Uterus (tissue), 3 donors: ENCODE measurements at regions not wholly inside any gene's neighbourhood (a gene's known extent, or its start where the extent isn't known, plus 50 kb on each side); places are given as distances from the start of the nearest gene placed in this dataset.
"Not testable (repeated sequence)": the region's sequence is repeated elsewhere in the genome, so short reads cannot be mapped to it uniquely, and the experiment has no call there.

Experiments
- DNase-seq, 2 donors: peaks; one replicate each; pipeline ENCODE4 v3.0.0-alpha.2; 2019 to 2020
- H3K27ac ChIP-seq, 2 donors: fragments of 200-600 bp; sonication (generic); 1 replicate in 1 of 2; 2 replicates in 1 of 2; pipeline ENCODE4 v1.5.1; 2016 to 2018
- H3K27me3 ChIP-seq, 2 donors: fragments of 200-600 bp; sonication (generic); one replicate each; pipeline ENCODE4 v1.5.1; 2018 to 2019; ENCODE audit warnings: control low read depth in 1 of 2
- H3K36me3 ChIP-seq, 2 donors: fragments of 200-600 bp; sonication (generic); one replicate each; pipeline ENCODE4 v1.5.1; 2019; ENCODE audit warnings: control low read depth in 1 of 2
- H3K4me1 ChIP-seq, 2 donors: fragments of 200-600 bp; sonication (generic); one replicate each; pipeline ENCODE4 v1.5.1; 2018 to 2019; ENCODE audit warnings: control low read depth in 1 of 2
- H3K4me3 ChIP-seq, 2 donors: fragments of 200-600 bp; sonication (generic); 1 replicate in 1 of 2; 2 replicates in 1 of 2; pipeline ENCODE4 v1.5.1; 2018 to 2019; ENCODE audit warnings: mild to moderate bottlenecking in 1 of 2
- H3K9me3 ChIP-seq, 2 donors: fragments of 200-600 bp; sonication (generic); one replicate each; pipeline ENCODE4 v1.5.1; 2019; ENCODE audit warnings: control low read depth in 1 of 2
- CTCF ChIP-seq, 4 experiments: fragments of 200-600 bp in 2 of 4; fragments of 450-650 bp in 2 of 4; sonication (generic) in 2 of 4; IDR thresholded peaks; one replicate each; pipeline ENCODE4 v1.5.1; 2016 to 2019; ENCODE audit warnings: antibody characterized with exemption in 4 of 4, mild to moderate bottlenecking in 2 of 4, moderate library complexity in 1 of 4
- POLR2A ChIP-seq, 2 donors: fragments of 450-650 bp; IDR thresholded peaks; one replicate each; pipeline ENCODE4 v1.6.1; 2016; ENCODE audit warnings: antibody characterized with exemption in 2 of 2, mild to moderate bottlenecking in 1 of 2, moderate library complexity in 1 of 2
- intact Hi-C: fragments of 100-400 bp; cut with DNase I; formaldehyde crosslinking; loops from one replicate; pipeline ENCODE4 v1.15.1; 2023; ENCODE audit warnings: low total_unique reads
- donor health status: DM: yes; HTN: yes; CAD: no.

DNA sequence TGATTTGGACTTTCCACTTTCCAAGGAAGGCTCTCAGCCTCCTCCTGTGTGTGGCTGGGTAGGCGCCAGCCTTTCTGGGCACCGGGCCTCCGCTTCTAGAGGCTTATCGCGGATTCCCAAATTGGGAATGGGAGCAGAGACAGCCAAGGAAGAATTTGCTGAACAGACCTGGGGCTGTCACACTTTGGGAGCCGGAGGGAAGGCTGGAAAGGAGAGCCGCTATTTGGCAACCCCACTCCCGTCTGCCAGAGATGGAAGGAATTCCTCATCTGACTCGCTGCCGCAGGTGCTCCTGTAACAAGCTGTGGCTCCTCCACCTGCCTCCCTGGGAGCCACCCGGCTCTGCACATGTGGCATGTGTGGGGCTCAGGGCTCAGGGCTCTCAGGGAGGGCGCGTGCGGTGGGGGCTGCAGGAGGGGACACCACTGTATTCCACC lies 50.8 kb upstream of the ECHDC3 start:
- no peak overlapping the region for H3K4me3 ChIP-seq
- no peak overlapping the region for H3K27ac ChIP-seq
- H3K4me1 ChIP-seq: no peaks in the 10 kb centered on the region
- no peaks in the 10 kb centered on the region for H3K27me3 ChIP-seq
- intact Hi-C loops: no loop called here
- H3K36me3 ChIP-seq: no peaks in the 10 kb centered on the region
- TF ChIP-seq POLR2A (IDR thresholded peaks at IDR 0.05) (no peak), CTCF (IDR thresholded peaks at IDR 0.05) (no peak)
- H3K9me3 ChIP-seq: no peaks in the 10 kb centered on the region
- DNase-seq: no peak

DNA sequence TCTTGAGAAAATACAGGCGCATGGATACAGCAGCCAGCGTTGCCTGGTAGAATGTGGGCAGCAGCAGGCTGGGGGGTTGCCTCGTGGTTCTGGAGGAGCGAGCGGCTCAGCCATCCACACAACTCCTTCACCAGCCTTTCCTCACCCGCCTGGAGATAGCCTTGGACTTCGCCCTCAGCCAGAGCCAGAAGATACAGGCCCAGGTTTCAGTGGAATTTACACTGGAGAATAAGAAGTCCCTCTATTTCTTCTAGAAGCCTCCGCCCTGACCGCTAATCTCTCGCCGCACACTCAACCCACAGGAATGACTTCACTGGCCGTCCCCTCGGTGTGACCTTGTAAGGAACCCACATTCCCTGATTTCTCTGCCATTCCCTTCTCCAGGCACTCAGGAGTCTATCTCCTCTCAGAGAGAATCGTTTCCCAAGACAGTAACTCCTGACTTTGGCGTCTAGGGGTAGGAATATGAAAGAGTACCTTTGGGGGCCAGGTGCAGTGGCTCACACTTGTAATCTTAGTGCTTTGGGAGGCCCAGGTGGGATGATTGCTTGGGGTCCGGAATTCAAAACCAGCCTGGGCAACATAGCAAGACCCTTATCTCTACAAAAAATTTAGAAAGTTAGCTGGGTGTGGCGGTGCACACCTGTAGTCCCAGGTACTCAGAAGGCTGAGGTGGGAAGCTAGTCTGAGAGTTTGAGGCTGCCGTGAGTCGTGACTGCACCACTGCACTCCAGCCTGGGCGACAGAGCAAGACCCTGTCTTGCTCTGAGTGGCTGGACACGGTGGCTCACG lies 52.0 kb upstream of the ECHDC3 start:
- H3K4me1 ChIP-seq: no peaks in the 10 kb centered on the region
- H3K27me3 ChIP-seq: no peaks in the 10 kb centered on the region
- no peak overlapping the region for H3K27ac ChIP-seq
- H3K4me3 ChIP-seq: no peak overlapping the region
- intact Hi-C loops: no loop called here
- TF ChIP-seq POLR2A (IDR thresholded peaks at IDR 0.05): no peak
- TF ChIP-seq CTCF (IDR thresholded peaks at IDR 0.05): no peak
- no peaks in the 10 kb centered on the region for H3K9me3 ChIP-seq
- DNase-seq: no peak
- H3K36me3 ChIP-seq: no peaks in the 10 kb centered on the region

GRCh38 chr10:11688448-11688795 lies 53.8 kb upstream of the ECHDC3 start:
- H3K27ac ChIP-seq, intact Hi-C loops, H3K36me3 ChIP-seq, H3K4me3 ChIP-seq, H3K27me3 ChIP-seq, H3K4me1 ChIP-seq, DNase-seq, H3K9me3 ChIP-seq: not testable (repeated sequence)

GRCh38 chr10:11687779-11688447 lies 54.3 kb upstream of the ECHDC3 start:
- Histone ChIP-seq H3K27ac (no peak overlapping the region), H3K9me3 (no peaks in the 10 kb centered on the region), H3K27me3 (no peaks in the 10 kb centered on the region), H3K36me3 (no peaks in the 10 kb centered on the region), H3K4me3 (no peak overlapping the region), H3K4me1 (no peaks in the 10 kb centered on the region)
- intact Hi-C loops: no loop called here
- TF ChIP-seq CTCF (IDR thresholded peaks at IDR 0.05): no peak
- no peak for DNase-seq

DNA sequence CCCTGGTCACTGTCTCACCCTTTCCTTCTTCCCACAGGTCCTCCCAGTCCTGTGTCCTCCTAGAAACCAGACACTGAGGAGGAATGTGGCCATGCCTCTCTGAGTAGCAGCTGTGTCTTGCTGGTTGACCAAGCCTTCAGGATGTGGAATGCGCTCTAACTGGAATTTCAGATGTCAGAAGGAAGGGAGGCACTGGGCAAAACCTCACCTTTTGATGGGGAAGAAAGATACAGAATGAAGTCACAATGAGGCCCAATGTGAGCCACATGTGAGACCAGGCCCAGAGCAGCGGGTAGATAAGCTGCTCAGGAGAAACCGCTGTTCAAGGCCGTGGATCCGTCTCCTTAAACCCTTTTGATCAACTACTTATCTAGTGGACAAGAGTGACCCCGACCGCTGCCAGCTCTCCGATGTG lies 54.8 kb upstream of the ECHDC3 start:
- Histone ChIP-seq H3K27me3 (no peaks in the 10 kb centered on the region), H3K36me3 (no peaks in the 10 kb centered on the region), H3K27ac (no peak overlapping the region), H3K4me1 (no peaks in the 10 kb centered on the region), H3K4me3 (no peak overlapping the region), H3K9me3 (no peaks in the 10 kb centered on the region)
- no peak for DNase-seq
- TF ChIP-seq POLR2A (IDR thresholded peaks at IDR 0.05) (no peak), CTCF (IDR thresholded peaks at IDR 0.05) (no peak)
- intact Hi-C loops: no loop called here
